ENCODE measurements at regions not wholly inside any gene's neighbourhood (a gene's known extent, or its start where the extent isn't known, plus 50 kb on each side); places are given as distances from the start of the nearest gene placed in this dataset.

GRCh38 chr4:95636061-95636460 is 87.3 kb upstream of the UNC5C start:
- DNase-seq (ENCODE audit: low read depth, low spot score): no peak
- Histone ChIP-seq H2AFZ (ENCODE audit: low read depth, low read length) (no peak overlapping the region), H3K36me3 (ENCODE audit: control insufficient read depth in 2 of 2, extremely low read depth in 1 of 2, insufficient read depth in 2 of 2, low read length in 2 of 2) (no peaks in the 10 kb centered on the region), H4K20me1 (replicated peaks; ENCODE audit: control insufficient read depth, extremely low read depth, insufficient read depth, low read length) (no peaks in the 10 kb centered on the region), H3K27ac (ENCODE audit: insufficient read depth, low read depth, low read length) (no peak overlapping the region), H3K27me3 (ENCODE audit: control insufficient read depth in 2 of 2, insufficient read depth in 2 of 2, low read length in 2 of 2) (no peaks in the 10 kb centered on the region), H3K4me1 (ENCODE audit: control insufficient read depth, extremely low read depth, insufficient read depth, low read length) (no peaks in the 10 kb centered on the region), H3K9me3 (replicated peaks; ENCODE audit: control insufficient read depth, insufficient read depth, low read length) (no peaks in the 10 kb centered on the region), H3K9ac (replicated peaks; ENCODE audit: extremely low read depth, insufficient read depth, low read length) (no peak overlapping the region), H3K4me3 (replicated peaks in 1 of 3; ENCODE audit: insufficient read depth in 1 of 3, low read depth in 1 of 3, low read length in 3 of 3) (no peak overlapping the region), H3K9me1 (replicated peaks; ENCODE audit: control insufficient read depth, extremely low read depth, insufficient read depth, low read length) (no peaks in the 10 kb centered on the region), H3K79me2 (ENCODE audit: control insufficient read depth, insufficient read depth, low read length) (no peaks in the 10 kb centered on the region), H3K4me2 (ENCODE audit: insufficient read depth, low read length) (no peak overlapping the region)
- no TSS peak for BruUV-seq (replicated peaks)
- ChIA-PET POLR2A (no interaction called here), CTCF (interaction anchor here (1.0 to 2.0 kb wide), 2 partner anchors 9 to 15 kb away, joined by 3 to 7 read pairs; no protein-coding TSS in a partner anchor)
- FAIRE-seq: no peak
- intact Hi-C loops (cut with micrococcal nuclease): loop anchor here (5.0 kb wide), 1 partner anchor 716 kb away; no protein-coding TSS in a partner anchor
- no peak for TF ChIP-seq CTCF (IDR thresholded peaks at IDR 0.05; ENCODE audit: extremely low read depth in 1 of 2, insufficient read depth in 1 of 2, low read depth in 1 of 2, low read length in 2 of 2)
- no peak for TF ChIP-seq POLR2A (IDR thresholded peaks at IDR 0.05; ENCODE audit: low read depth, low read length)
- TF ChIP-seq EZH2 (IDR thresholded peaks at IDR 0.05; ENCODE audit: borderline replicate concordance, low read depth, low read length, severe bottlenecking): no peak
- no peak for TF ChIP-seq FOS (IDR thresholded peaks at IDR 0.05; ENCODE audit: borderline replicate concordance, insufficient read depth, low read length)
- no peak for TF ChIP-seq JUN (IDR thresholded peaks at IDR 0.05; ENCODE audit: borderline replicate concordance, insufficient read depth, insufficient read length, low read depth)
- TF ChIP-seq GATA2 (IDR thresholded peaks at IDR 0.05; ENCODE audit: insufficient read depth, insufficient read length, low read depth, low read length): no peak
- dilution Hi-C loops (cut with MboI; ENCODE audit: extremely low pct_ligation_motif_present, low sequenced_read_pairs): no loop called here

GRCh38 chr4:95627709-95628108 is 78.9 kb upstream of the UNC5C start:
- DNase-seq (ENCODE audit: low read depth, low spot score) (no peak), FAIRE-seq (no peak)
- Histone ChIP-seq H3K79me2 (ENCODE audit: control insufficient read depth, insufficient read depth, low read length) (no peaks in the 10 kb centered on the region), H3K9me3 (replicated peaks; ENCODE audit: control insufficient read depth, insufficient read depth, low read length) (no peaks in the 10 kb centered on the region), H3K9ac (replicated peaks; ENCODE audit: extremely low read depth, insufficient read depth, low read length) (no peak overlapping the region), H4K20me1 (replicated peaks; ENCODE audit: control insufficient read depth, extremely low read depth, insufficient read depth, low read length) (no peaks in the 10 kb centered on the region), H3K9me1 (replicated peaks; ENCODE audit: control insufficient read depth, extremely low read depth, insufficient read depth, low read length) (no peaks in the 10 kb centered on the region), H3K27me3 (ENCODE audit: control insufficient read depth in 2 of 2, insufficient read depth in 2 of 2, low read length in 2 of 2) (no peaks in the 10 kb centered on the region), H3K4me2 (ENCODE audit: insufficient read depth, low read length) (no peak overlapping the region), H3K4me3 (replicated peaks in 1 of 3; ENCODE audit: insufficient read depth in 1 of 3, low read depth in 1 of 3, low read length in 3 of 3) (no peak overlapping the region), H3K4me1 (ENCODE audit: control insufficient read depth, extremely low read depth, insufficient read depth, low read length) (no peaks in the 10 kb centered on the region), H3K36me3 (ENCODE audit: control insufficient read depth in 2 of 2, extremely low read depth in 1 of 2, insufficient read depth in 2 of 2, low read length in 2 of 2) (no peaks in the 10 kb centered on the region), H2AFZ (ENCODE audit: low read depth, low read length) (no peak overlapping the region), H3K27ac (ENCODE audit: insufficient read depth, low read depth, low read length) (no peak overlapping the region)
- intact Hi-C loops (cut with micrococcal nuclease) (no loop called here), dilution Hi-C loops (cut with MboI; ENCODE audit: extremely low pct_ligation_motif_present, low sequenced_read_pairs) (no loop called here)
- BruUV-seq (replicated peaks): no TSS peak
- ChIA-PET POLR2A (no interaction called here), CTCF (interaction anchor here (0.8 kb wide), 1 partner anchor 10 kb away, joined by 3 read pairs; no protein-coding TSS in a partner anchor)
- TF ChIP-seq MYC (IDR thresholded peaks at IDR 0.05; ENCODE audit: low read depth, low read length): no peak
- no peak for TF ChIP-seq MAX (IDR thresholded peaks at IDR 0.05; ENCODE audit: insufficient read depth, insufficient read length)
- no peak for TF ChIP-seq FOS (IDR thresholded peaks at IDR 0.05; ENCODE audit: borderline replicate concordance, insufficient read depth, low read length)
- TF ChIP-seq POLR2A (IDR thresholded peaks at IDR 0.05; ENCODE audit: low read depth, low read length): no peak
- no peak for TF ChIP-seq GATA2 (IDR thresholded peaks at IDR 0.05; ENCODE audit: insufficient read depth, insufficient read length, low read depth, low read length)
- TF ChIP-seq EZH2 (IDR thresholded peaks at IDR 0.05; ENCODE audit: borderline replicate concordance, low read depth, low read length, severe bottlenecking): no peak
- TF ChIP-seq POLR2AphosphoS5 (IDR thresholded peaks at IDR 0.05; ENCODE audit: insufficient read depth, low read depth, low read length): no peak
- TF ChIP-seq CTCF (IDR thresholded peaks at IDR 0.05; ENCODE audit: extremely low read depth in 1 of 2, insufficient read depth in 1 of 2, low read depth in 1 of 2, low read length in 2 of 2): no peak
- TF ChIP-seq JUN (IDR thresholded peaks at IDR 0.05; ENCODE audit: borderline replicate concordance, insufficient read depth, insufficient read length, low read depth): no peak

Data from endothelial cell of umbilical vein (primary cell).